ENCODE measurements at regions not wholly inside any gene's neighbourhood (a gene's known extent, or its start where the extent isn't known, plus 50 kb on each side); places are given as distances from the start of the nearest gene placed in this dataset.
A peak's percentile ranks its signal among the peaks of the same experiment; 100 is the strongest.
"Not testable (repeated sequence)": the region's sequence is repeated elsewhere in the genome, so short reads cannot be mapped to it uniquely, and the experiment has no call there.

DNA sequence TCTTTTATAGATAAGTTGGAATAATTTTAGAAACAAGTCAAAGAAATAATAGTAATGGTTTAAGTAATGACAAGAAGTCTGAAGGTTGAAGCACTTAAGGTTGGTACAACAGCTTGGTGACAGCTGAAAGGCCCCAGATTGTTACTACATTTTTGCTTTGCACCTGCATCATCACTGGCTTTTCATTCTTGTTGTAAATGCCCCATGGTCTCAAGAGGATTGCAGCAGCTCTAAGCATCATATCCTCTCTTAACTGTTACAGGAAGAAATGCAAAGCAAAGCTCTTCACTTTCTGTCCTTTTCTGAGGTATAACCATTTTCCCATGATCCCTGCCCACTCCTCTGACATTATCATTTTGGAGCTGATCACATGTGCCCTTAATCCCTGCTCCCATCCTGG, 461.0 kb downstream of the RPIA start:
- DNase-seq (ENCODE audit: low spot score): not testable (repeated sequence)

- DNase-seq (ENCODE audit: low spot score): not testable (repeated sequence)
Observed at GRCh38 chr2:89153210-89153609, 461.7 kb downstream of the RPIA start.

DNA sequence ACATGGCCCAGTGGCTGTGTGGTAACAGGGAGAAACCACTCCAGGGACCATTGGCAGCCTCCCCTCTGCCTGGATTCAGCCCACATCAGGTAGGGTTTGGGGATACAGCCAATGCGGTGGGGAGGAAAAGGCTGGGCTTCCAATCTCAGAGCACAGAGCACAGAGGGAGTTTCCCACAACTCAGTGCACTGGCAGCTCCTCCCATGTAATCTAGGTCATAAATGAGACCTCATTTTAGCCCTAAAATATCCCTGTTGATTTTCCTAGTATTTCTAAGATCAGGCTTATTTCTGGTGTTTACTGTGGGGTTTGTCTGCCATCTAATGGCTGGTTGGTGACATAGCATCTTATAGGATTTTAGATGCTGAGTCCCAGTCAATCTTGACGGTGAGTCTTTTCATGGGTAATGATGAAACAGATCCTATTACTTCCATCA, 462.8 kb downstream of the RPIA start:
- DNase-seq (ENCODE audit: low spot score): not testable (repeated sequence)

- not testable (repeated sequence) for DNase-seq (ENCODE audit: low spot score)
Observed at GRCh38 chr2:89160306-89160705, 468.8 kb downstream of the RPIA start.

DNA sequence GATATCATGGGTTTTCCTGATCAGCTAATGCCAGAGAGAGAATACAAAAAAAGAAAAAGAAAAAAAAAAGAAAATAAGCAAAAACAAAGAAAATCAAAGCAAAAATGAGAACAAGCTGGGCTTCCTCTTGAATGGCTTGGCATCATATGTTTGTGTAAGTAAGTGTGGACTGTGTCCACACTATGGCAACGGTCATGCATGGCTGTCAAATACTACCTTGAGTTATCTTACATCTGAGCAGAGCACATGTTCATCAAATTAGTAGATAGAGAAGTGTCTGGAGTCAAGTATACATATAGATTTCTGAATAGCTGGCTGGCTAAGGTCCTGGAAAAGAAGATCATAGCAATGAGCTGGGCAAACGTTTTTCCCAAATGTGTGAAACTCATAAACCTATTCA, 470.2 kb downstream of the RPIA start:
- not testable (repeated sequence) for DNase-seq (ENCODE audit: low spot score)

DNA sequence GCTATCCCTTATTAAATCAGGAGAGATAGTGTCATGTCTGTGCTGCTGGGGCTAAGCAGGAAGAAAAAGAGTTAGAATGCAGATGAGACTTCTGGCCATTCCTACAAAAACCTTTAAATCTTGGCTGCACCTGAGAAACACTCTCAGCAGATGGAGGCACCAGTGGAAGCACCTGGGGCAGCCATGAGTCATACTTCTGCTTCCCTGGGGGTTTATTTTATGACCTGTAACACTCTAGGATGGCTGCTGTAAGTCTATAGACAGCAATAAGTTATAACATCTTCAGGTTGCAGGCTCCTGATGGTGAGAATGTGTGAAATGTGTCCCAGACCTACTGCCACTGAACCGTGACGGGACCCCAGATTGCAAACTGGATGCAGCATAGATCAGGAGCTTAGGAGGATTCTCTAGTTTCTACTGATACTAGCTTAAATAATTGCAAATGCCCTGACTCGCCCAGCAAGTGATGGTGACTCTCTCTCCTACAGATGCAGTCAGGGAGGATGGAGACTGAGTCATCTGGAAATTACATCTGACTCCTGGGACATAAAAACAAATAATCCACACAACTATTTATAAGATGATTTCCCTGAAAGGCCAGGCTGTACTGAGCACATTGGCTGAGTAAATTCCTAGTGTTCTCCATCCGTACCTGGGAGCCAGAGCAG, 479.2 kb downstream of the RPIA start:
- not testable (repeated sequence) for DNase-seq (ENCODE audit: low spot score)

DNA sequence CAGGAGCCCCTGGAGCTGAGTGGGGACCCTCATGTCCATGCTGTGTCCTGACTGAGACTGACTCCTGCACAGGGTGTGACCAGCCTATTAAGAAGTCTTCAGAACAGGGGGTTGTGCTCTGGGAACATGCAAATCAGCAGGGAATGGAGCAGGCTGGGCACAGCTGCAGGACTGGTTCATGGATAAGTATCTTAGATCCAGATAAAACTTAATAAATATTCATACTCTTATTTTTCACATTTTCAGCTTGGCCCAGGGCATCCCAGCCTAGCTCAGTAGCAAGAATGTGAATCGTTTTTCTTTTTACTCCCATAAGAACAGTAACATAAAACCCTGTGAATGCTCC, 479.7 kb downstream of the RPIA start:
- DNase-seq (ENCODE audit: low spot score): not testable (repeated sequence)

DNA sequence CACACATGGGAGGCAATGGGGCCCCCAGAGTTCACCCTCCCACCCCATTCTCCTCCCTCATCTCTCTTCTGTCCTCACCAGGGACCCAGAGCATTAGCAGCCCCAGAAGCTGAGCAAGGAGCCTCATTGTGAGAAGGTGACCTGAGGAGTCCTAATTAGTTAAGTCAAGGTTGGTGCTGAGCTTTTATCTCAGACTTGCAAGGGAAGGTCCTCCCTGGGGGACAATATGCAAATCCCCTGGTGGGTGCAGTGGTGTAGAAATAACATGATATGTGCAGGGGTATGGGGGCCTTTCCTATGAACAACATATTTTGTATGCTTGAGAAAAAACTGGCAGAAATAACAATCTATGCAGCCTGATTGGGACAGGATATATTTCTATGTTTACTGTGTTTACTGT, 485.5 kb downstream of the RPIA start:
- not testable (repeated sequence) for DNase-seq (ENCODE audit: low spot score)

DNA sequence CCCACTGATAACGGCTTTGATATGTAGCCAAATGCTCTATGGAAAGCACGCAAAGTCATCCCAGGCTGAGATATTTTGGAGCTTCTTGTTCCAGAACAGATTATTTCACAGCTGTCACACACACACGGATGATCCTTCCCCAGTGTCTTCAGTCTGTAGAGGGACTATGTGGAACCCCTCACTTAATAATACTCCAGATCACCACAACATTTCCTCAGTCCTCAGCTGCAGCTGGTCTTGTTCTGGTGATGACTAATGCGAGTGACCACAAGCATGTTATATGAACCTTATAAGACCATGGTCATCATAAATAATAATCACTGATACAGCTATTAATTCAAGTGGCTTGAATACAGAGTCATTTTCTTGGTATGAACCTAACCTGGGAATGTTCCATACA, 490.7 kb downstream of the RPIA start:
- not testable (repeated sequence) for DNase-seq (ENCODE audit: low spot score)

DNA sequence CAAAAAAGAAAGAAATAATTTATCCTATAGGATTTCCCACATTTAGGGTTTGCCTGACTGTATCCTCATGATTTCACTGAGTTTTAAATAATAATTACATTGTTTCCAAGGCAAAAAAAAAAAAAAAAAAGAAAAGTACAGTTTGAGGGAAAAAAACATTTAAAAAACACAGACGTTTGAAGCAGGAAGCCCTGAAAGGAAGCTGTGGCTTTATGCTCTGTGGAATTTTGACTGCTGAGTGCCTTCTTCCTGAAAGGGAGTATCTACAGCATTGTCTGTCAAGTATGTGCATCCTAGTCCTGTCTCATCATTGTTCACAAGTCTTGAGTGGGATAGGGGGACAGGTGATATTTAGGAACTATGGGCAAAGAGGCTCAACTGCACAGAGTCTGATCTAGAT, 493.3 kb downstream of the RPIA start:
- DNase-seq (ENCODE audit: low spot score): not testable (repeated sequence)

DNA sequence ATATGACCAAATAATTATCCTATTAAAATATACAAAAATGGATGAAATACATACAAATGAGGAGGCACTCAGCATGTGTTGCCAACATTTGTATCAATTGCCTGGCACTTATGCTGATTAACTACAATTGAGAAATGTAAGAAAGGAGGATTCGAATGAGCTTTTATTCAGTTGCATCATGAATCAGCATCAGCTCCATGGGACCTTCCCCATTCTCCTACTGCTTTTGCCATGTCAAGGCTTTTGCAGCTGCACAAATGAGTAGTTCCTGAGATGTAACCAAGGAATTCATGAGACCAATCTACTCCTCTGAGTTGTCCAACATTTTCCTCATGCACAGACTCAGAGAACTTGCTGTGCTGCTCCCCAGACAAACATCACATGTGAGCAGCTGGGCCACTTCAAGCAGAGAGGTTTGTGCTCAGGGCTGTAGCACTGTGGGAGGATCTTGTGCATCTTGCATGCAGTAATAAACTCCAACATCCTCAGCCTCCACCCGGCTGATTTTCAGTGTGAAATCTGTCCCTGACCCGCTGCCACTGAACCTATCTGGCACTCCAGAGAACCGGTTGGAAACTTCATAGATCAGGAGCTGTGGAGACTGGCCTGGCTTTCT, 504.3 kb downstream of the RPIA start:
- DNase-seq (ENCODE audit: low spot score): not testable (repeated sequence)

- DNase-seq (ENCODE audit: low spot score): not testable (repeated sequence)
Observed at GRCh38 chr2:89196719-89197118, 505.2 kb downstream of the RPIA start.

DNA sequence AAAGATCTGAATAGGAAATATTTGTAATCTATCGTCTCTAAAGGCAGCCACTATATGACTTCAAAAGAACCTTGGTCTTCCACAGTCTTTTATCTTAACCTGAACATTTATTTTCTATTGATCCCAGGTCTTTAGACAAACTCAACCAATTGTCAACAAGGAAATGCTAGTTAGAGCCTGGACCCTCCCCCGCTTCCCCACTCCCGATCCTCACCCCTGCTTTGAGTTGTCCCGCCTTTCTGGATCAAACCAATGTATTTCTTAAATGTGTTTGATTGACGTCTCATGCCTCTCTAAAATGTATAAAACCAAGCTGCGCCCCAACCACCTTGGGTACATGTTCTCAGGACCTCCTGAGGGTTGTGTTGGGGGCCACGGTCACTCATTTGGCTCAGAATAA, 506.6 kb downstream of the RPIA start:
- DNase-seq (ENCODE audit: low spot score): not testable (repeated sequence)

DNA sequence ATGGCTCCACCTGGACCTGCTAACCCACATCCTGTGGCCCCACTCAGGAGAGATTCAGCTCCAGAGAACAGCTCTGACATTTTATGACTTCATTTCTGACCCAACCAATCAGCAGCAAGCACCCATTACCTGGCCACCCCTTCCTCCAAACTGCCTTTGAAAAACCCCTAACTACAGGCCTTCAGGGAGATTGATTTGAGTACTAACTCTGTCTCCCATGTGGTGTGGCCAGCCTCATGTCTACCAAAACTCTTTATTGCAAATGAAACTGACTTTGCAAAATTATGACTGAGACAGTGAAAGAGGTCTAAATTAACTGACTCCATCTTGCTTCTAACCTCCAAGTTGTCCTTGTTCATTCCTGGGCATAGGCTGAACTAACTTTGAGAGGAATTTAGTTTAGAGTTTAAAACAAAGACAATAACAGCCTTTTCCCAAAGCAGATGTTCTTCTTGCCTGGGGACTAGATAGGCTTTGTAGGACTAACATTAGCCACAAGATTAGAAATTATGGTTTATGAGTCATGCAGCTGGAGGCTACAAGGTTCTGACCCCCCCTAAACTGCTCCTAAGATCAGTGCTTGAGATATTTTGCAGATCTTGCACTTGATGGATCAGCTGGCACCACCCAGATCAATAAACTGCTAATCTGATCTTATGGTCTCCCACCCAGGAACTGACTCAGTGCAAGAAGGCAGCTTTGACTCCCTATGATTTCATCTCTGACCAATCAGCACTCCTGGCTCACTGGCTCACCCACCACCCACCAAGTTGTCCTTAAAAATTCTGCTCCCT, 508.2 kb downstream of the RPIA start:
- not testable (repeated sequence) for DNase-seq (ENCODE audit: low spot score)

GRCh38 chr2:89200247-89200527, 508.7 kb downstream of the RPIA start:
- not testable (repeated sequence) for DNase-seq (ENCODE audit: low spot score)

GRCh38 chr2:89202518-89202917, 511.0 kb downstream of the RPIA start:
- not testable (repeated sequence) for DNase-seq (ENCODE audit: low spot score)

GRCh38 chr2:89205153-89205552, 513.7 kb downstream of the RPIA start:
- DNase-seq (ENCODE audit: low spot score): not testable (repeated sequence)

DNA sequence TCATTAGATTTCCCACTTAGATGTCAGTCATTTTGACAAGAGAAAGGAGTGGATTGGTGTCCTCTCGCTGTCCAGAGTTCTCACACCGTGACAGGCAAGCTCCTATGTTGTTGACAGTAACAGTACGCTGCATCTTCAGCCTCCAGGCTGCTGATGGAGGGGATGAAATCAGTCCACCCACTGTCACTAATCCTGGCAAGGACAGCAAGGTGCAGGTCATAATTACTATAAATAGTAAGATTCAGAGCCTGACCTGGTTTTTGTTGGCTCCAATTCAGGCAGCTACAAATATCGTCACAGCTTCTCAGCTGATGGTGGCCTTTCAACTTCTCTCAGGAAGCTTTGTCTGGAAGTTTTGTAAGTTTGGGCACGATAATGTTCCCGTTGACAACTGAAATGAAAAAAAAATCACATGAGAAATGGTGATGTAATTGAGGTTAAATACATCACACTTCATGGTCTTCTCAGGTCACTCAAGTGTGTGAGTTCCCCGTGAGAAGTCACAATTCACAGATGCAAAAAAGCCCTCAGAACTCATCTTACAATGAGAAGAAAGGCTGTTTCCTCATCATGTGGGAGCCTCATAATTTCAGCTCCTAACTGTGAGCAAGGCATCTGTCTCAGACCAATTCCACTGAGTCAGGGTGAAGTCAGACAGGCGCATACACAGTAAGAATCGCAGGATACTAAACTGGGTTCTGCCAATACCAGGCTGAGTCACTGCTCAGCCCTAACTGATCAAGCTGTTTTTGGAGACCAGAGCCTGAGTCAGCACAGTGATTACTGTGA, 516.9 kb downstream of the RPIA start:
- peak; percentile 2 for DNase-seq (ENCODE audit: low spot score)

GRCh38 chr2:89213151-89213550, 521.7 kb downstream of the RPIA start:
- not testable (repeated sequence) for DNase-seq (ENCODE audit: low spot score)

- not testable (repeated sequence) for DNase-seq (ENCODE audit: low spot score)
Observed at GRCh38 chr2:89213811-89214210, 522.3 kb downstream of the RPIA start.

DNA sequence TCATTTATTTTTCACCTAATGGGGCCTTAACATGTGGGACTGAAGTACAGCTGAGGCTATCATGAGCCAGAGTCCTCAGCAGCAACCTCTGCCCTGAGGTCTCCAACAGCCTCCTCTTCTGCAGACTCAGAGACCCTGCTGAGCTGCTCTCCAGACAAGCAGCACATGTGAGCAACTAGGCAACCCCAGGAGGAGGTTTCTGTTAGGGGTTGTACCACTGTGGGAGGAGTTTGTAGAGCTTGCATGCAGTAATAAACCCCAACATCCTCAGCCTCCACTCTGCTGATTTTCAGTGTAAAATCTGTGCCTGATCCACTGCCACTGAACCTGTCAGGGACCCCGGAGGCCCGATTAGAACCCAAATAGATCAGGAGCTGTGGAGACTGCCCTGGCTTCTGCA, 530.0 kb downstream of the RPIA start:
- not testable (repeated sequence) for DNase-seq (ENCODE audit: low spot score)

DNA sequence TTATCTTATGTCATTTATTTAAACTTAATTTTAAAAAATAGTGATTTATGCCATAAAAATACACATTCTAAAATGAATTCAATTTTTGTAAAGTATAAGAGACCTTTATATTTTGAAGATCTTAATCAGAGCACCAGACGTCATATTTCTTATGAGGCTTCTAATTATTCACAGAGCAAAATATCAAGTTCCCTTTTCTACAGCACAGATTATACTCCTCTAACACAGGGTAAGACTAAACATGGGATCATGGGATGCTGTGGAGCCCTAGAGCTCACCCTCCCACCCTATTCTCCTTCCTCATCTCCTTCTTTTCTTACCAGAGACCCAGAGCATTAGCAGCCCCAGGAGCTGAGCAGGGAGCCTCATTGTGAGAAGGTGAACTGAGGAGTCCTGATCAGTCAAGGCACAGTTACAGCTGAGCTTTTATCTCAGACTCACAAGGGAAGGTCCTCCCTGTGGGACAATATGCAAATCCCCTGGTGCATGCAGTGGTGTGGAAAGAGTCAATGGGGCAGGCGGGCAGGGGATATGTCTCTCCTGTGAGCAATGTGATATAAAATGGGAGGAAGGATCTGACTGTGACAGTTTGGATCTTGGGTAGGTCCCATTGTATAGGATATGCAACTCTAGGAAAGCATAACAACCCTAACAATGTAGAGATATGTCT, 530.7 kb downstream of the RPIA start:
- not testable (repeated sequence) for DNase-seq (ENCODE audit: low spot score)

Data from hepatic stellate cell (primary cell).